Osteoblast (primary cell): ENCODE measurements at regions not wholly inside any gene's neighbourhood (a gene's known extent, or its start where the extent isn't known, plus 50 kb on each side); places are given as distances from the start of the nearest gene placed in this dataset.

Experiments used
- DNase-seq: peaks from one replicate; pipeline ENCODE4 v3.0.0; 2011; ENCODE audit warnings: low spot score, mixed read lengths; ENCODE audit not compliant: insufficient read length; ENCODE audit errors: missing footprints
- H2AFZ ChIP-seq: 2 replicates; pipeline ENCODE4 v1.6.0; 2011; ENCODE audit warnings: mild to moderate bottlenecking, low read length
- H3K27ac ChIP-seq: 2 replicates; pipeline ENCODE4 v1.5.1; 2011; ENCODE audit warnings: mild to moderate bottlenecking, low read depth, low read length, moderate library complexity
- H3K27me3 ChIP-seq: 2 replicates; pipeline ENCODE4 v1.6.0; 2012; ENCODE audit warnings: mild to moderate bottlenecking, control low read depth, inconsistent platforms, low read length, moderate library complexity; ENCODE audit not compliant: insufficient read depth
- H3K36me3 ChIP-seq: 2 replicates; pipeline ENCODE4 v1.5.1; 2011; ENCODE audit warnings: mild to moderate bottlenecking, low read length, control low read depth, moderate library complexity; ENCODE audit not compliant: insufficient read depth
- H3K4me1 ChIP-seq: 2 replicates; pipeline ENCODE4 v1.5.1; 2011; ENCODE audit warnings: mild to moderate bottlenecking, low read length, control low read depth, moderate library complexity; ENCODE audit not compliant: insufficient read depth
- H3K4me2 ChIP-seq: 2 replicates; pipeline ENCODE4 v1.6.0; 2011; ENCODE audit warnings: mild to moderate bottlenecking, low read length; ENCODE audit not compliant: insufficient read depth
- H3K4me3 ChIP-seq: fragments of 200-600 bp; sonication (generic); 3 replicates; pipeline ENCODE4 v1.5.1; 2012; ENCODE audit warnings: mild to moderate bottlenecking, low read length, inconsistent platforms; ENCODE audit not compliant: insufficient read depth
- H3K79me2 ChIP-seq: 2 replicates; pipeline ENCODE4 v1.6.0; 2012; ENCODE audit warnings: mild to moderate bottlenecking, low read length, control low read depth, inconsistent platforms; ENCODE audit not compliant: insufficient read depth
- H3K9me3 ChIP-seq: 2 replicates; pipeline ENCODE4 v1.5.1; 2011; ENCODE audit warnings: low read depth, low read length, control low read depth
- H4K20me1 ChIP-seq: 2 replicates; pipeline ENCODE4 v1.6.0; 2012; ENCODE audit warnings: mild to moderate bottlenecking, low read length, control low read depth; ENCODE audit not compliant: insufficient read depth
- TF ChIP-seq, protein P1 (sequence below): IDR thresholded peaks from 2 replicates; pipeline ENCODE4 v1.5.1; 2011; ENCODE audit warnings: mild to moderate bottlenecking, low read depth, low read length, moderate library complexity; ENCODE audit errors: extremely low read depth

DNA sequence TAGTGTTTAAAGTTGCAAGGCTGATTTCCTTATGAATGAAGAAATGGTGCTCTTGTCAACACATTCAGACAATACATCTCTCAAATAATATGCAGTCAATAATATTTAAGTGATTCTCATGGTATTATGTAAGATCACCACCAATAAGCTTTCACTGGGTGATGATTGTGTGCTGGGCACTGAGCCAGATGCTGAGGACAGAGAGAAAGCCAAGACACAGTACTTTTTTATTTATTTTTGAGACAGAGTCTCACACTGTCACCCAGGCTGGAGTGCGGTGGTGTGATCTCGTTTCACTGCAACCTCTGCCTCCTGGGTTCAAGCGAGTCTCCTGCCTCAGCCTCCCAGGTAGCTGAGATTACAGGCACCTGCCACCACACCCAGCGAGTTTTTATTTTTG lies 130.6 kb upstream of the LSM8 start:
- DNase-seq = no peak
- H3K9me3 ChIP-seq = no peaks in the 10 kb centered on the region
- no peaks in the 10 kb centered on the region for H3K36me3 ChIP-seq
- H3K4me2 ChIP-seq = no peak overlapping the region
- no peaks in the 10 kb centered on the region for H3K4me1 ChIP-seq
- no peak overlapping the region for H3K27ac ChIP-seq
- no peak overlapping the region for H3K4me3 ChIP-seq
- H4K20me1 ChIP-seq = no peaks in the 10 kb centered on the region
- H3K79me2 ChIP-seq = no peaks in the 10 kb centered on the region
- no peaks in the 10 kb centered on the region for H3K27me3 ChIP-seq
- TF ChIP-seq, protein P1, sequence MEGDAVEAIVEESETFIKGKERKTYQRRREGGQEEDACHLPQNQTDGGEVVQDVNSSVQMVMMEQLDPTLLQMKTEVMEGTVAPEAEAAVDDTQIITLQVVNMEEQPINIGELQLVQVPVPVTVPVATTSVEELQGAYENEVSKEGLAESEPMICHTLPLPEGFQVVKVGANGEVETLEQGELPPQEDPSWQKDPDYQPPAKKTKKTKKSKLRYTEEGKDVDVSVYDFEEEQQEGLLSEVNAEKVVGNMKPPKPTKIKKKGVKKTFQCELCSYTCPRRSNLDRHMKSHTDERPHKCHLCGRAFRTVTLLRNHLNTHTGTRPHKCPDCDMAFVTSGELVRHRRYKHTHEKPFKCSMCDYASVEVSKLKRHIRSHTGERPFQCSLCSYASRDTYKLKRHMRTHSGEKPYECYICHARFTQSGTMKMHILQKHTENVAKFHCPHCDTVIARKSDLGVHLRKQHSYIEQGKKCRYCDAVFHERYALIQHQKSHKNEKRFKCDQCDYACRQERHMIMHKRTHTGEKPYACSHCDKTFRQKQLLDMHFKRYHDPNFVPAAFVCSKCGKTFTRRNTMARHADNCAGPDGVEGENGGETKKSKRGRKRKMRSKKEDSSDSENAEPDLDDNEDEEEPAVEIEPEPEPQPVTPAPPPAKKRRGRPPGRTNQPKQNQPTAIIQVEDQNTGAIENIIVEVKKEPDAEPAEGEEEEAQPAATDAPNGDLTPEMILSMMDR = no peak
- no peak overlapping the region for H2AFZ ChIP-seq

DNA sequence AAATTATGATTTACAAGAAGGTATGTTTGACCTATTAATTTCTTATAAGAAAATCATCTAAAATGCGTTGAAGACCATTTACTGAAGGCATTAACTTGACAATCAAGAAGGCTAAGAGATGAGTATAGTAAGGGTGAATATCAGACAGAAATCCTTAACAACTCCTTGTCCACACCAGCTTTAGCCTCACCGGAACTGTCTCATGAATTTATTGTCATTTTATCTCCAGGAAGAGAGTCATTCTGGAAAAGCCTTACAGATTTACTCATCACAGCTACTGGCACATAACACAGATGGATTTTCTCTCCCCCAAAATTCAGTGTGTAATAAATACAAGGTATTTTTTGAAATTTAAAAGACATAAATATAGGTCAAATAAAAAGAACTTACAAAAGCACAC lies 129.4 kb upstream of the LSM8 start:
- Histone ChIP-seq H2AFZ (no peak overlapping the region), H3K36me3 (no peaks in the 10 kb centered on the region), H3K4me3 (no peak overlapping the region), H3K79me2 (no peaks in the 10 kb centered on the region), H3K4me2 (no peak overlapping the region), H3K27ac (no peak overlapping the region), H3K9me3 (no peaks in the 10 kb centered on the region), H3K4me1 (no peaks in the 10 kb centered on the region), H4K20me1 (no peaks in the 10 kb centered on the region), H3K27me3 (no peaks in the 10 kb centered on the region)
- DNase-seq = no peak
- TF ChIP-seq, protein P1 = no peak

DNA sequence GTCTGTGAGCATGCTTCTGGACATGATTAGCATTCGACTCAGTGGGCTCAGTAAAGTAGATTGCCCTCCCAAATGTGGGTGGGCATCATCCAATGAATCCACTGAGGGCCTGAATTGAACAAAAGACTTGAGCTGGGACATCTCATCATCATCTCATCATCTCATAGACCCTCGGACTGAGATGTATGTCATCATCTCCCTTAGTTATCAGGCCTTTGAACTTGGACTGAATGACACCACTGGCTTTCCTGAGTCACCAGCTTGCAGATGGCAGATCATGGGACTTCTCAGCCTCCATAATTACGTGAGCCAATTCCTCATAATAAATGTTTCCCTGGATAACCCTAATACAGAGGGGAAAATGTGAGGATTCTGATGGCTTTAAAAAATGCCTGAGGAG lies 128.3 kb upstream of the LSM8 start:
- H4K20me1 ChIP-seq = no peaks in the 10 kb centered on the region
- no peak overlapping the region for H3K4me2 ChIP-seq
- no peaks in the 10 kb centered on the region for H3K27me3 ChIP-seq
- DNase-seq = no peak
- H3K4me1 ChIP-seq = no peaks in the 10 kb centered on the region
- TF ChIP-seq, protein P1 = no peak
- H3K9me3 ChIP-seq = no peaks in the 10 kb centered on the region
- H3K27ac ChIP-seq = no peak overlapping the region
- H3K36me3 ChIP-seq = no peaks in the 10 kb centered on the region
- H3K4me3 ChIP-seq = no peak overlapping the region
- no peak overlapping the region for H2AFZ ChIP-seq
- H3K79me2 ChIP-seq = no peaks in the 10 kb centered on the region

DNA sequence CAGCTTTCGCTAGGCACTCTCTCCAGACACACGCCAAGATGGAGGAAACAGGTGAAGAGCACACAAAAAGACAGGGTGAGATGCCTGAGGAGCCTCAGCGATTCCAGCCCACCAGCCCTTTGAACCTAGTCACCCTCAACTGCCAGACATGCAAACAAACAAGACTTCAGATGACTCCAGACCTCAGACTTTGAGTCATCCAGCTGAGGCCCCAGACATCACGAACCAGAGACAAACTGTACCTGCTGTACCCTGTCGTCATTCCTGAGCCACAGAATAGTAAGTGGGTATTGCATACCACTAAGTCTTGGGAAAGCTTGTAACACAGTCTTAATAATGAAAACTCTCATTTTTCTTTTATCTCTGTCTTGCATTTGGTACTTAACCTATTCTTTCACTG lies 126.6 kb upstream of the LSM8 start:
- TF ChIP-seq, protein P1 = no peak
- H3K79me2 ChIP-seq = no peaks in the 10 kb centered on the region
- no peak overlapping the region for H3K4me3 ChIP-seq
- no peaks in the 10 kb centered on the region for H4K20me1 ChIP-seq
- no peak overlapping the region for H3K4me2 ChIP-seq
- DNase-seq = no peak
- no peaks in the 10 kb centered on the region for H3K4me1 ChIP-seq
- no peaks in the 10 kb centered on the region for H3K27me3 ChIP-seq
- H2AFZ ChIP-seq = no peak overlapping the region
- no peak overlapping the region for H3K27ac ChIP-seq
- H3K9me3 ChIP-seq = no peaks in the 10 kb centered on the region
- H3K36me3 ChIP-seq = no peaks in the 10 kb centered on the region
